ENCODE measurements at regions not wholly inside any gene's neighbourhood (a gene's known extent, or its start where the extent isn't known, plus 50 kb on each side); places are given as distances from the start of the nearest gene placed in this dataset.

- no peak for DNase-seq (ENCODE audit: extremely low spot score)
Measured at GRCh38 chr2:70388128-70388527, 86.3 kb upstream of the FAM136A start.

GRCh38 chr2:70385966-70386595, 84.2 kb upstream of the FAM136A start:
- ChIA-PET CTCF (interaction anchor here (1.4 kb wide), 1 partner anchor 11 kb away, joined by 6 read pairs; no protein-coding TSS in a partner anchor), POLR2A (no interaction called here)
- no peak for TF ChIP-seq CTCF (IDR thresholded peaks at IDR 0.05; ENCODE audit: control extremely low read depth, extremely low read depth, low read depth, missing control alignments)
- DNase-seq (ENCODE audit: extremely low spot score) = no peak

More at GRCh38 chr2:70388128-70388527, 86.3 kb upstream of the FAM136A start:
- TF ChIP-seq CTCF (IDR thresholded peaks at IDR 0.05; ENCODE audit: control extremely low read depth, extremely low read depth, low read depth, missing control alignments) = no peak
- POLR2A ChIA-PET = no interaction called here
- CTCF ChIA-PET = interaction anchor here (0.6 to 2.5 kb wide), 2 partner anchors 22 to 259 kb away, joined by 3 to 5 read pairs; no protein-coding TSS in a partner anchor

DNA sequence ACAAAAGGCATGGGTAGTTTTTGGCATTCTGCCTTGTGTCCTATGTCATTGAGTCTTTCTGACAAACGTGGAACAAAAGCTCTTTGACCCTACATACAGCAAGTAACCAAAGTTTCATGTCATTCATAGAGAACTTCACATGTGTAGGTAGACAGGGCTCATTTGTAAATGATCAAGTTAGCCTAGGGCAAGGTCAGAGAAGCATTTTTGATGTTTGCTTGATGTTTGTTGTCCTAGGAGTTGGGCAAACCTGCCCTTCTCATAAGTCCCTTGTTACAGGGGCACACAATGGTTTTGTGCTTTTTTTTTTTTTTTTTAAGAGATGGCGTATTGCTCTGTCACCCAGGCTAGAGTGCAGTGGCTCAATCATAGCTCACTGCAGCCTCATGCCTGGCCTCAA, 83.3 kb upstream of the FAM136A start:
- ChIA-PET POLR2A (no interaction called here), CTCF (no interaction called here)
- TF ChIP-seq CTCF (IDR thresholded peaks at IDR 0.05; ENCODE audit: control extremely low read depth, extremely low read depth, low read depth, missing control alignments) = no peak
- DNase-seq (ENCODE audit: extremely low spot score) = no peak

- TF ChIP-seq CTCF (IDR thresholded peaks at IDR 0.05; ENCODE audit: control extremely low read depth, extremely low read depth, low read depth, missing control alignments) = no peak
- DNase-seq (ENCODE audit: extremely low spot score) = no peak
- CTCF ChIA-PET = no interaction called here
- POLR2A ChIA-PET = no interaction called here
Measured at GRCh38 chr2:70381821-70382220, 80.0 kb upstream of the FAM136A start.

DNA sequence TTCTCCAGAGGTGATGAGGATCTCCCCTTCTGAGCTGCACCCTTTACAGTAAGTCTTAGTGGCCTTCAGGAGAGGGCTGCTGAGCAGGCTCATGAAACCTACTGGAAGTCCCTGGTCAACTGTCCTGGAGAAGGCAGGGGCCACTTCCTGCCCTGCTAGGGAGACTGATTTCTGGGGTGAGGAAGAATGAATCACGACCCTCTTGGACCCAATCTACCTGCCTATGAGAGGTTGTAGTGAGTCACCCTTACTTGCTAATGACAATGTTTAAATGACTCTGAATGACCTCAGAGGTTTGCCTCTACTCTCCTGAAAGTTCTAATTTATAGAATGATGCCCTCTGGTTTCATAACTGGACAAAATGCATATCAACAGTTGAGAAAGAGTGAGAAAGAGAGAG, 79.4 kb upstream of the FAM136A start:
- CTCF ChIA-PET = no interaction called here
- POLR2A ChIA-PET = no interaction called here
- DNase-seq (ENCODE audit: extremely low spot score) = no peak

GRCh38 chr2:70380621-70381020, 78.8 kb upstream of the FAM136A start:
- DNase-seq (ENCODE audit: extremely low spot score) = no peak
- POLR2A ChIA-PET = no interaction called here
- CTCF ChIA-PET = no interaction called here
- no peak for TF ChIP-seq CTCF (IDR thresholded peaks at IDR 0.05; ENCODE audit: control extremely low read depth, extremely low read depth, low read depth, missing control alignments)

More for the DNA sequence above, 79.4 kb upstream of the FAM136A start:
- TF ChIP-seq CTCF (IDR thresholded peaks at IDR 0.05; ENCODE audit: control extremely low read depth, extremely low read depth, low read depth, missing control alignments) = no peak
